ENCODE measurements at regions not wholly inside any gene's neighbourhood (a gene's known extent, or its start where the extent isn't known, plus 50 kb on each side); places are given as distances from the start of the nearest gene placed in this dataset.

- no peak for TF ChIP-seq TEAD4 (IDR thresholded peaks at IDR 0.05; ENCODE audit: borderline replicate concordance, insufficient read depth)
- no peak for TF ChIP-seq FOXJ3 (CRISPR knock-in tag; IDR thresholded peaks at IDR 0.05)
- TF ChIP-seq RXRA (IDR thresholded peaks at IDR 0.05; ENCODE audit: borderline replicate concordance, low read depth) = no peak
- TF ChIP-seq EP300 (IDR thresholded peaks at IDR 0.05; ENCODE audit: borderline replicate concordance in 1 of 2, low read depth in 1 of 2, low read length in 1 of 2) = no peak
- Histone ChIP-seq H3K79me2 (ENCODE audit: insufficient read depth) (no peaks in the 10 kb centered on the region), H3K27me3 (ENCODE audit: insufficient read depth) (no peaks in the 10 kb centered on the region), H3K9me3 (no peaks in the 10 kb centered on the region), H3F3A (replicated peaks; ENCODE audit: insufficient read depth) (no peaks in the 10 kb centered on the region), H3K9ac (no peak overlapping the region), H3K4me2 (no peak overlapping the region), H3K36me3 (replicated peaks in 1 of 2; ENCODE audit: control insufficient read depth in 1 of 2, insufficient read depth in 2 of 2, low read length in 1 of 2) (no peaks in the 10 kb centered on the region), H3K4me3 (ENCODE audit: low read depth in 2 of 2, low read length in 1 of 2) (no peak overlapping the region), H4K20me1 (ENCODE audit: insufficient read depth) (no peaks in the 10 kb centered on the region), H2AFZ (ENCODE audit: low read depth) (no peak overlapping the region), H3K4me1 (ENCODE audit: control insufficient read depth in 1 of 2, insufficient read depth in 2 of 2, low read depth in 1 of 2, low read length in 1 of 2) (peaks cover 0 to 9% of the 10 kb centered on the region in 2 experiments; a peak in 2 of 4 replicates), H3K27ac (ENCODE audit: low read depth in 2 of 2, low read length in 1 of 2) (no peak overlapping the region), H3K9me2 (no peaks in the 10 kb centered on the region)
- CTCF ChIA-PET = no interaction called here
- WGBS (ENCODE audit: low lambda C conversion rate) = 33% methylated on average over 11 of the region's 11 CpGs
- POLR2A ChIA-PET = no interaction called here
- DNase-seq = no peak
Observed at GRCh38 chr15:93485438-93486327, 396.7 kb upstream of the RGMA start.

GRCh38 chr15:93483923-93484322, 394.9 kb upstream of the RGMA start:
- no peak for DNase-seq
- Histone ChIP-seq H3K9ac (no peak overlapping the region), H3F3A (replicated peaks; ENCODE audit: insufficient read depth) (no peaks in the 10 kb centered on the region), H3K27ac (ENCODE audit: low read depth in 2 of 2, low read length in 1 of 2) (no peak overlapping the region), H3K4me1 (ENCODE audit: control insufficient read depth in 1 of 2, insufficient read depth in 2 of 2, low read depth in 1 of 2, low read length in 1 of 2) (peaks cover 0 to 9% of the 10 kb centered on the region in 2 experiments; a peak in 2 of 4 replicates), H3K9me2 (no peaks in the 10 kb centered on the region), H3K36me3 (replicated peaks in 1 of 2; ENCODE audit: control insufficient read depth in 1 of 2, insufficient read depth in 2 of 2, low read length in 1 of 2) (no peaks in the 10 kb centered on the region), H3K27me3 (ENCODE audit: insufficient read depth) (no peaks in the 10 kb centered on the region), H4K20me1 (ENCODE audit: insufficient read depth) (no peaks in the 10 kb centered on the region), H3K79me2 (ENCODE audit: insufficient read depth) (no peaks in the 10 kb centered on the region), H2AFZ (ENCODE audit: low read depth) (no peak overlapping the region), H3K4me3 (ENCODE audit: low read depth in 2 of 2, low read length in 1 of 2) (no peak overlapping the region), H3K9me3 (no peaks in the 10 kb centered on the region), H3K4me2 (no peak overlapping the region)
- ChIA-PET POLR2A (no interaction called here), CTCF (no interaction called here)
- WGBS (ENCODE audit: low lambda C conversion rate) = 60% methylated on average over 4 of the region's 4 CpGs
- TF ChIP-seq CHD2 (IDR thresholded peaks at IDR 0.05; ENCODE audit: low read length, partially characterized antibody) (no peak), FOXJ3 (CRISPR knock-in tag; IDR thresholded peaks at IDR 0.05) (no peak), MEF2A (IDR thresholded peaks at IDR 0.05; ENCODE audit: borderline replicate concordance, low read depth) (no peak), USF1 (IDR thresholded peaks at IDR 0.05; ENCODE audit: borderline replicate concordance, low read depth) (no peak), MXI1 (IDR thresholded peaks at IDR 0.05; ENCODE audit: low read depth, low read length) (no peak), RCOR1 (IDR thresholded peaks at IDR 0.05; ENCODE audit: low read length) (no peak), NFIC (IDR thresholded peaks at IDR 0.05; ENCODE audit: borderline replicate concordance) (no peak), POLR2AphosphoS5 (IDR thresholded peaks at IDR 0.05; ENCODE audit: low read depth, low read length) (no peak), USF2 (IDR thresholded peaks at IDR 0.05; ENCODE audit: borderline replicate concordance, low read depth, low read length) (no peak), JUND (IDR thresholded peaks at IDR 0.05) (no peak)

Data from SK-N-SH (cell line).